Testis (tissue), 2 donors: ENCODE measurements at regions not wholly inside any gene's neighbourhood (a gene's known extent, or its start where the extent isn't known, plus 50 kb on each side); places are given as distances from the start of the nearest gene placed in this dataset.

ENCODE experiments used
- CTCF ChIP-seq, 3 experiments: fragments of 450-650 bp in 2 of 3; fragments of 200-600 bp in 1 of 3; sonication (generic) in 1 of 3; IDR thresholded peaks; one replicate each; pipeline ENCODE4 v1.5.1; 2016 to 2019; ENCODE audit warnings: antibody characterized with exemption in 3 of 3, mild to moderate bottlenecking in 2 of 3, moderate library complexity in 1 of 3
- POLR2A ChIP-seq: fragments of 450-650 bp; IDR thresholded peaks from one replicate; pipeline ENCODE4 v1.6.1; 2017; ENCODE audit warnings: antibody characterized with exemption, mild to moderate bottlenecking, moderate library complexity

- TF ChIP-seq CTCF (IDR thresholded peaks at IDR 0.05) (no peak), POLR2A (no peak)
These were observed 426.4 kb downstream of the SLITRK5 start for GRCh38 chr13:88097541-88097940.
